PC-9 (cell line): ENCODE measurements at regions not wholly inside any gene's neighbourhood (a gene's known extent, or its start where the extent isn't known, plus 50 kb on each side); places are given as distances from the start of the nearest gene placed in this dataset.

Experiments
- BruUV-seq: library from RNA; stranded (reverse); fragments of 400-500 nt; replicated peaks from 2 replicates; lab custom pipeline; 2021; lab: Mats Ljungman, UMichigan
- CTCF ChIA-PET: fragments of 300-600 bp; sonication (Branson Sonifier 250); formaldehyde crosslinking; loops from one replicate; lab custom pipeline; 2022; ENCODE audit warnings: antibody characterized with exemption; lab: Charles Lee
- POLR2A ChIA-PET: fragments of 300-600 bp; sonication (Branson Sonifier 250); formaldehyde crosslinking; loops from one replicate; lab custom pipeline; 2022; ENCODE audit warnings: antibody characterized with exemption; ENCODE audit not compliant: unreplicated experiment; lab: Charles Lee
- DNase-seq, 2 experiments: peaks; one replicate each; pipeline versions ENCODE4 v3.0.0 to v3.0.0-alpha.2; 2015 to 2022; ENCODE audit warnings: mixed read lengths in 1 of 2
- H2AFZ ChIP-seq: fragments of 200-600 bp; sonication (generic); 2 replicates; pipeline ENCODE4 v1.8.1; 2017; ENCODE audit warnings: antibody characterized with exemption
- H3F3A ChIP-seq: fragments of 200-600 bp; sonication (generic); 2 replicates; pipeline ENCODE4 v1.8.1; 2017; ENCODE audit warnings: antibody characterized with exemption, mild to moderate bottlenecking, low read depth; ENCODE audit not compliant: insufficient read depth
- H3K27ac ChIP-seq: fragments of 200-600 bp; sonication (generic); 2 replicates; pipeline ENCODE4 v1.6.1; 2016; ENCODE audit warnings: mixed run types
- H3K27me3 ChIP-seq: fragments of 200-600 bp; sonication (generic); 2 replicates; pipeline ENCODE4 v1.6.1; 2016; ENCODE audit warnings: low read depth, mixed run types; ENCODE audit not compliant: insufficient read depth
- H3K36me3 ChIP-seq: fragments of 200-600 bp; sonication (generic); 2 replicates; pipeline ENCODE4 v1.6.1; 2016; ENCODE audit warnings: low read depth, mixed run types
- H3K4me1 ChIP-seq: fragments of 200-600 bp; sonication (generic); replicated peaks from 2 replicates; pipeline ENCODE4 v1.6.1; 2016; ENCODE audit warnings: mixed run types; ENCODE audit not compliant: insufficient read depth
- H3K4me2 ChIP-seq: fragments of 200-600 bp; sonication (generic); 2 replicates; pipeline ENCODE4 v1.6.1; 2017; ENCODE audit warnings: mixed run types
- H3K4me3 ChIP-seq: fragments of 200-600 bp; sonication (generic); 2 replicates; pipeline ENCODE4 v1.6.1; 2016; ENCODE audit warnings: mixed run types
- H3K79me2 ChIP-seq: fragments of 200-600 bp; sonication (generic); 2 replicates; pipeline ENCODE4 v1.6.1; 2017; ENCODE audit warnings: low read depth, mixed run types
- H3K9me2 ChIP-seq: fragments of 200-600 bp; sonication (generic); 2 replicates; pipeline ENCODE4 v1.8.1; 2017; ENCODE audit warnings: mild to moderate bottlenecking; ENCODE audit not compliant: insufficient read depth
- H3K9me3 ChIP-seq: fragments of 200-600 bp; sonication (generic); 2 replicates; pipeline ENCODE4 v1.8.1; 2016; ENCODE audit warnings: low read depth; ENCODE audit not compliant: insufficient read depth
- H4K20me1 ChIP-seq: fragments of 200-600 bp; sonication (generic); 2 replicates; pipeline ENCODE4 v1.8.1; 2017; ENCODE audit not compliant: insufficient read depth
- EZH2 ChIP-seq: fragments of 200-600 bp; sonication (generic); IDR thresholded peaks from 2 replicates; pipeline ENCODE4 v1.8.0; 2017; ENCODE audit warnings: antibody characterized with exemption, low read depth
- intact Hi-C: fragments of 100-400 bp; cut with micrococcal nuclease; formaldehyde crosslinking; loops from one replicate; pipeline ENCODE4 v1.10.0; 2022; ENCODE audit not compliant: unreplicated experiment
- TF ChIP-seq, protein P1 (sequence below): fragments of 200-600 bp; sonication (generic); conservative IDR thresholded peaks from 2 replicates; pipeline ENCODE4 v1.6.1; 2017; ENCODE audit warnings: mixed run types, antibody characterized with exemption, mild to moderate bottlenecking, moderate library complexity

GRCh38 chr3:4047366-4047765 lies 248.1 kb downstream of the LRRN1 start:
- intact Hi-C loops: no loop called here
- TF ChIP-seq, protein P1, sequence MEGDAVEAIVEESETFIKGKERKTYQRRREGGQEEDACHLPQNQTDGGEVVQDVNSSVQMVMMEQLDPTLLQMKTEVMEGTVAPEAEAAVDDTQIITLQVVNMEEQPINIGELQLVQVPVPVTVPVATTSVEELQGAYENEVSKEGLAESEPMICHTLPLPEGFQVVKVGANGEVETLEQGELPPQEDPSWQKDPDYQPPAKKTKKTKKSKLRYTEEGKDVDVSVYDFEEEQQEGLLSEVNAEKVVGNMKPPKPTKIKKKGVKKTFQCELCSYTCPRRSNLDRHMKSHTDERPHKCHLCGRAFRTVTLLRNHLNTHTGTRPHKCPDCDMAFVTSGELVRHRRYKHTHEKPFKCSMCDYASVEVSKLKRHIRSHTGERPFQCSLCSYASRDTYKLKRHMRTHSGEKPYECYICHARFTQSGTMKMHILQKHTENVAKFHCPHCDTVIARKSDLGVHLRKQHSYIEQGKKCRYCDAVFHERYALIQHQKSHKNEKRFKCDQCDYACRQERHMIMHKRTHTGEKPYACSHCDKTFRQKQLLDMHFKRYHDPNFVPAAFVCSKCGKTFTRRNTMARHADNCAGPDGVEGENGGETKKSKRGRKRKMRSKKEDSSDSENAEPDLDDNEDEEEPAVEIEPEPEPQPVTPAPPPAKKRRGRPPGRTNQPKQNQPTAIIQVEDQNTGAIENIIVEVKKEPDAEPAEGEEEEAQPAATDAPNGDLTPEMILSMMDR: no peak
- TF ChIP-seq EZH2: no peak
- H3F3A ChIP-seq: no peaks in the 10 kb centered on the region
- no peaks in the 10 kb centered on the region for H4K20me1 ChIP-seq
- no peaks in the 10 kb centered on the region for H3K27me3 ChIP-seq
- CTCF ChIA-PET: no interaction called here
- H3K4me2 ChIP-seq: no peak overlapping the region
- no TSS peak for BruUV-seq
- no peak for DNase-seq
- no peaks in the 10 kb centered on the region for H3K9me2 ChIP-seq
- H3K4me1 ChIP-seq: no peaks in the 10 kb centered on the region
- POLR2A ChIA-PET: no interaction called here
- no peak overlapping the region for H3K4me3 ChIP-seq
- no peaks in the 10 kb centered on the region for H3K36me3 ChIP-seq
- no peak overlapping the region for H2AFZ ChIP-seq
- H3K9me3 ChIP-seq: no peaks in the 10 kb centered on the region
- no peaks in the 10 kb centered on the region for H3K79me2 ChIP-seq
- no peak overlapping the region for H3K27ac ChIP-seq

- CTCF ChIA-PET: no interaction called here
- H4K20me1 ChIP-seq: no peaks in the 10 kb centered on the region
- no peaks in the 10 kb centered on the region for H3F3A ChIP-seq
- no peak for DNase-seq
- intact Hi-C loops: no loop called here
- H3K27me3 ChIP-seq: no peaks in the 10 kb centered on the region
- no peak overlapping the region for H2AFZ ChIP-seq
- H3K4me2 ChIP-seq: no peak overlapping the region
- H3K79me2 ChIP-seq: no peaks in the 10 kb centered on the region
- H3K9me2 ChIP-seq: no peaks in the 10 kb centered on the region
- POLR2A ChIA-PET: no interaction called here
- no TSS peak for BruUV-seq
- H3K36me3 ChIP-seq: no peaks in the 10 kb centered on the region
- H3K4me1 ChIP-seq: no peaks in the 10 kb centered on the region
- no peak overlapping the region for H3K27ac ChIP-seq
- H3K4me3 ChIP-seq: no peak overlapping the region
- TF ChIP-seq EZH2: no peak
- TF ChIP-seq, protein P1: no peak
- H3K9me3 ChIP-seq: no peaks in the 10 kb centered on the region
Observed at GRCh38 chr3:4052706-4053105, 250.5 kb upstream of the SETMAR start.

- Histone ChIP-seq H4K20me1 (no peaks in the 10 kb centered on the region), H3K4me2 (no peak overlapping the region), H2AFZ (no peak overlapping the region), H3K9me2 (no peaks in the 10 kb centered on the region), H3K4me1 (no peaks in the 10 kb centered on the region), H3F3A (no peaks in the 10 kb centered on the region), H3K27ac (no peak overlapping the region), H3K27me3 (no peaks in the 10 kb centered on the region), H3K4me3 (no peak overlapping the region), H3K79me2 (no peaks in the 10 kb centered on the region), H3K9me3 (no peaks in the 10 kb centered on the region), H3K36me3 (no peaks in the 10 kb centered on the region)
- ChIA-PET POLR2A (no interaction called here), CTCF (no interaction called here)
- TF ChIP-seq EZH2: no peak
- TF ChIP-seq, protein P1: no peak
- BruUV-seq: no TSS peak
- no peak for DNase-seq
- intact Hi-C loops: no loop called here
Observed at GRCh38 chr3:4053975-4054374, 249.2 kb upstream of the SETMAR start.
